H7 (cell line): ENCODE measurements at regions not wholly inside any gene's neighbourhood (a gene's known extent, or its start where the extent isn't known, plus 50 kb on each side); places are given as distances from the start of the nearest gene placed in this dataset.

ENCODE experiments used
- DNase-seq: peaks from one replicate; pipeline ENCODE4 v3.0.0; 2012
- H3K27me3 ChIP-seq: 2 replicates; pipeline ENCODE4 v1.6.0; 2011; ENCODE audit warnings: mild to moderate bottlenecking, low read length; ENCODE audit not compliant: control insufficient read depth, insufficient read depth
- H3K36me3 ChIP-seq: replicated peaks from 2 replicates; pipeline ENCODE4 v1.5.1; 2011; ENCODE audit warnings: low read length; ENCODE audit not compliant: control insufficient read depth, insufficient read depth
- H3K4me3 ChIP-seq: 2 replicates; pipeline ENCODE4 v1.5.1; 2011; ENCODE audit warnings: low read depth, mild to moderate bottlenecking, control low read depth, low read length, moderate library complexity; ENCODE audit not compliant: insufficient read depth

DNA sequence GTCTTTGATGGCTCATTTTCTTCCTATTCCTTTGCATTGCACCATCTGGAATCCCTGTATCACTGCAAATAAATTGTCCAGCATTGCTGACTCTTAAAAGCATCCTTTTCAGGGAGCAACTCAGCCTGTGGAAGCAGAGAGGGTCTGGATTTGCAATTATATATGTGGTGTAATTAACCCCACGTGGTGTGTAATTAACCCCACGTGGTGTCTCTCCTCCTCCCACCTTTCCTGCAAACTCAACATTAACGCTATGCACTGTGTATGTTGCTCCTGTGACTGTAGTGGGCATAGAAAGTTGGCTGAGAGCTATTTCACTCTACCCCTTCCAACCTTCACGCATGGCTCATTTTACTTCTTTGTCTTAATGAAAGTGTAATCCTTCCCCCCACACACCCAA is 689.0 kb upstream of the COBL start:
- no peaks in the 10 kb centered on the region for H3K27me3 ChIP-seq
- no peak for DNase-seq

DNA sequence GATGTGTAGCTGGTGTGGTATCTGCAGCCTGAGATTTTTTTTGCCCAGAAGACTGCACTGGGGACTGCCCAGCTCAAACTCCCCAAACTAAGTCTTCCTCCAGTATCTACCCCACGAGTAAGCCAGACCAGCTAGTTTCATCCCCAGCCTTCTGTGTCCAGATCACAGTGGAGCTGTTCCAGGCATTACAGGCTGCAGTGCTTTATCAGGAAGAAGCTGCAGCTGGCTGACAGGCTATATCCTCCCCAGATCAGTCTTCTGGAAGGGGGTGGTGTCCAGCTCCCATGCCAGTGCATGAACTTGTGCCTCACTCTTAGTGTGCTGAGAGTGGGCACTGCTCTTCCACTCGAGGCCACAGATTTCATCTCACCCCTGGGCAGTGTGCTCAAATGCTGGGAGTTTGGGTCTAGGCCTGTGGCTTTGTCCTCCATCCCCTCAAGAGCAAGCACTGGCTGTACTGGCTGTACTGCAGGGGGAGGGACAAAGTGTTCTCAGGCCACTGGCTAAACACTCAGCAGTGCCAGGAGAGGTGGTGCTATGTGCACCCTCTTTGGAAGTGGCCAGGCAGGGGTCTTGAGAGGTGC is 679.1 kb upstream of the COBL start:
- DNase-seq, result no peak
- Histone ChIP-seq H3K4me3 (no peak overlapping the region), H3K27me3 (no peaks in the 10 kb centered on the region), H3K36me3 (no peaks in the 10 kb centered on the region)

More for the DNA sequence above, 689.0 kb upstream of the COBL start:
- no peaks in the 10 kb centered on the region for H3K36me3 ChIP-seq
- no peak overlapping the region for H3K4me3 ChIP-seq

DNA sequence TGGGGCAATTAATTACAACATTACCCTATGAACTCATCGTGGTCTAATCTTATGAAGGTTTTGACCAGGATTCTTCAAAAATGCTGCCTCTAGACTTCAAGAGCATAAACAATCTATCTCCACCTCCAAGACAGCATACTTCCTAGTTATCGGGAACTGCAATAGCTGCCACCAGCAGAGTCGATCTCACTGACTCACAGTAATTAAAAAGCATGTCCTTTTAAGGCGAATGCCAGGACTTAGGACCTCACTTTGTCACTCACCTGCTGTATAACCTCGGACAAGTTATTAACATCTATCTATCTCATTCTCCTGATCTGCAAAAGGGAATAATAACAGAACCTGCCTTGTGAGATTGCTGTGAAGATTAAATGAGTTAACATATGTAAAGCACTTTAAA is 666.0 kb upstream of the COBL start:
- Histone ChIP-seq H3K4me3 (no peak overlapping the region), H3K36me3 (no peaks in the 10 kb centered on the region), H3K27me3 (no peaks in the 10 kb centered on the region)
- no peak for DNase-seq

DNA sequence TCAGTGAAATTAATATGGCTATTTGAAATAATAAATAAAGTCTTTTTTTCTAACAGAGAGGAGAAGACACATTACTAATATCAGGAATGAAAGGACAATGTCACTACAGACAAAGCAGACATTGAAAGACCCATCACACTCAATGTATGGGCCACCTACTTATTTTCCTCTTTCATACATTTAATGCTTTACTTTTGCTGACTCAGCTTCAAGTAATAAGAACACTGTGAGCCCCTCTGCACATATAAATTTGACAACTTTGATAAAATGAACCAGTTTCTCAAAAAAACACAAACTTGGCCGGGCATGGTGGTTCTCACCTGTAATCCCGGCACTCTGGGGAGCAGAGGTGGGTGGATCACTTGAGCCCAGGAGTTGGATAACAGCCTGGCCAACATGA is 664.2 kb upstream of the COBL start:
- H3K27me3 ChIP-seq, result no peaks in the 10 kb centered on the region
- DNase-seq, result no peak
- H3K36me3 ChIP-seq, result no peaks in the 10 kb centered on the region
- no peak overlapping the region for H3K4me3 ChIP-seq

DNA sequence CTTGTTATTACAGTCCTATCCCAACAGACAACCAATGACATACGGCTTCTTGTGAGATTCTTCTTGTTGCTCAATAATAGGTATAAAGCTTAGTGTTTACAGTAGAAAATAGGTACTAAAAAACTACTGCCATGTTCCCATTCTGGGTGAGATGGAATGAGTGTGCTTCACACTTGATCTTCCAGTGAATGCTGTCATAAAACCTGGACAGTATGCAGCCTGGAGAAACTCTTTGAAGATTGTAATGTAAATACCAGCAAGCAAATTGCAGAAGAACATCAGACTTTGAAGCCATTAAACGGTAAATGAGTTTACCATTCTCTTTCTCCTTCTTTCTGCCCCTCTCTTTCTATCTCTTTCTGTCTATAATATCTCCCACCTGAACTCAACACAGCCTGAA is 663.7 kb upstream of the COBL start:
- DNase-seq, result no peak
- Histone ChIP-seq H3K27me3 (no peaks in the 10 kb centered on the region), H3K36me3 (no peaks in the 10 kb centered on the region), H3K4me3 (no peak overlapping the region)

DNA sequence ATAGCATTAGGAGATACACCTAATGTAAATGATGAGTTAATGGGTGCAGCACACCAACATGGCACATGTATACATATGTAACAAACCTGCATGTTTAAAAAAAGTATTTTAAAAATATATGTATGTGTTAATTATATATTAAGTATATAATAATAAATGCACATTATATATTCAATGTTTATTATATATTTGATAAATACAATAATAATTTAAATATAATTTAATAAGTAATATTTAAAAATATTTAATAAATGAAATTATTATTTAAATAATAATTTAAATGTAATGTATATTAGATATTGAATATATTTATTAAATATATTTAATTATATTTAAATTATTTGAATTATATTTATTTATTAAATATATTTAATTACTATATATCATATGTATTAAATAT is 661.3 kb upstream of the COBL start:
- H3K36me3 ChIP-seq, result no peaks in the 10 kb centered on the region
- no peak overlapping the region for H3K4me3 ChIP-seq
- H3K27me3 ChIP-seq, result no peaks in the 10 kb centered on the region
- DNase-seq, result no peak

DNA sequence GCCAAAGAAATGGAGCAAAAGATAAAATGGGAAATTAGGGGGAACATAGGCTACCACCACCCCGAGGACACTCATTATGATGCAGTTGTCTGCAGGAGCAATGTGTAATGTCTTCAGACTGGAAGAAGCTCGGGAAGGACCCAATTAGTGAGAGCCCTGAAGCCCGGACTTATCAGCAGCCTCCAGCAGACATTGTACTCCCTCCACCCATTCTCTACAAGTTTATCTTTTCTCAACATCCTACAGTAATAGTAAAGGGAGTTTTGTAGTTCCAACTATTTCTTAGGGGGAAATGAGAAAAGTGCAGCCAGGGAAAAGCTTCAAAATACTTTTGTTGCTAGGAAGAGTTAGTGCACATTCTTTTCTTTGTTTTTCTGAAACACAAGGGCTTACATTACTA is 657.3 kb upstream of the COBL start:
- no peaks in the 10 kb centered on the region for H3K27me3 ChIP-seq
- no peaks in the 10 kb centered on the region for H3K36me3 ChIP-seq
- peak; percentile 6 for DNase-seq
- no peak overlapping the region for H3K4me3 ChIP-seq

DNA sequence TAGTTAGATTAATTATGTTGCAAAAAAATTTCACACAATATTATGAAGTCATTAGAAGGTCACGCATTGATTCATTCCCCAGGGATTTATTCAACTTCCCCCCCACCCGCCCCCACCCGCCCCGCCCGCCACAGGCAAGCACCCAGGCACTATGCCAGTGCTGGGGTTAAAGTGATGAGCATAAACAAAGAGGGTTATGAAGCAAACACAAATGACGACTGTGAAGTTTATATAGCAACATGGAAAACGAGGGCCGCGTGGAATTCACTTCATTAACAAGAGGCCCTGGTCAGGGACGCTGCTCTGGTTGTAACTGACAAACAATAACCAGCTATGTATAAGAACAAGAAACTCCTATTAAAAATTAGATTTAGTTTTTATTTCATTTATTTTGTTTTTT is 656.5 kb upstream of the COBL start:
- H3K36me3 ChIP-seq, result no peaks in the 10 kb centered on the region

DNA sequence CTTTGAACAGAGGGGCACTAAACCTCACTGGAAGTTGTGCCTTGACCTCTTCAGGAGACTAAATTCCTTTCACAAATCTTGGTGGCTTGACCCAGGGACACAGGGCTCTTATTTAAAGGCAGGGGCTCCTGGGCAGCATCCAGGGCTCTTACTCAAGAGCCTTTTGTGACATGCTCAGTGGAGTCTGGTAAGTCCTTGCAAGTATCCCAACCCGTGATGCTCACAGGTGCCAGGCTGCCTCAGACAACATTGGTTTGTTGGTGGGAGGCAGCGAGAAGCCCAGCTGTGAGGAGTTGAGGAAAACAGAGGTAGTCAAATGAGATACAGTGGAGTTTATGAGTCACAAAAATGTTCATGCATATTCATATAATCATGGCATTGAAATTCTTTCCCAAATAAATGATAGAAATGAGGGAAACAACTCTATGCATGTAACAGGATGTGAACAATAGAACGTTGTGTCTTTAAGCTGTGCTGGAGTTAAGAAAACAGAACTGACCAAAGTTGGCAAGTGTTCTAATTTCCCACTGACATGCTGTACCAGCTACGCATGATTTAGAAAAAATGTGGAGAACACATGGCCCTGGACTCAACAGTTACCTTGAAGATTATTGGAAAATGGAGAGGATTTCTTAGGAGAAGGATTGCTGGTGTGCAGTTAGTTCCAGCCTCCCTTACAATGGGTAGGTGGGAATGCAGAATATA is 654.5 kb upstream of the COBL start:
- no peaks in the 10 kb centered on the region for H3K36me3 ChIP-seq
- peaks cover 2% of the 10 kb centered on the region for H3K27me3 ChIP-seq
- no peak for DNase-seq
- H3K4me3 ChIP-seq, result no peak overlapping the region

More for the DNA sequence above, 656.5 kb upstream of the COBL start:
- no peak overlapping the region for H3K4me3 ChIP-seq
- no peak for DNase-seq
- no peaks in the 10 kb centered on the region for H3K27me3 ChIP-seq

DNA sequence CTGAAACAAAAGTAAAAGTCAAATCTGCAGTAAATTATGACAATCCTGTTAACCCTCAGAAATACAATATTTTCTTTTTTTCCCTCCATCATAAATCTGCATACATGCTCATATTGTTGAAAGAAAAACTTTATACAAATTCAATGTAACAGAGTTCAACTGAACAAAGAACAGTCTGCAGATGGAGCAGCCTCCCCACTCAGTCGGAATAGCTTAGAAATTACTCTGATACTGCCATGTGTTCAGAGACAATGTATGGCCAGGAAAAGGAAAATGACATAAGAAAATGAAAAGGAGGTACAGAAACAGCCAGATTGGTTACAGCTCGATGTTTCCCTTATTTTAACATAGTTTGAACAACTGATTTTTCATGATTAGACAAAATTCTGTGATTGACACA is 651.9 kb upstream of the COBL start:
- Histone ChIP-seq H3K4me3 (no peak overlapping the region), H3K27me3 (peaks cover 6% of the 10 kb centered on the region), H3K36me3 (no peaks in the 10 kb centered on the region)
- no peak for DNase-seq

DNA sequence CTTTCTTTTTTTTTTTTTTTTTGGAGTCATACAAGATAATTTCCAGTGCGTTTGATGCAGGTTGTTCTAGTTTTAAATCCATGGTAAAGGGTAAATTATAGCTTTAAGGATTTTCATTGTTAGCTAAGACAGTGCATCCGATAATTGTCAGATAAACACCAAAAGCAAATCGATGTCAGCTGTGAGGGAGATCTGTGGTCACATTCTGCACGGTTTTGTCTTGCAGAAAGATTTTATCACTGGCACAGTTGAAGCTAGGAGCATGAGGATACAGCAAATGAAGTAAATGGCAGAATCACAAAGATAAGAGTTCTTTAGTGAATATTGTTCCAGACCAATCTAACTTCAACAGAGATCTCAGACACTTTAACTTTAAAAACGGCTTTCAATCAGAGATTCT is 648.8 kb upstream of the COBL start:
- Histone ChIP-seq H3K4me3 (no peak overlapping the region), H3K27me3 (peaks cover 6% of the 10 kb centered on the region)

DNA sequence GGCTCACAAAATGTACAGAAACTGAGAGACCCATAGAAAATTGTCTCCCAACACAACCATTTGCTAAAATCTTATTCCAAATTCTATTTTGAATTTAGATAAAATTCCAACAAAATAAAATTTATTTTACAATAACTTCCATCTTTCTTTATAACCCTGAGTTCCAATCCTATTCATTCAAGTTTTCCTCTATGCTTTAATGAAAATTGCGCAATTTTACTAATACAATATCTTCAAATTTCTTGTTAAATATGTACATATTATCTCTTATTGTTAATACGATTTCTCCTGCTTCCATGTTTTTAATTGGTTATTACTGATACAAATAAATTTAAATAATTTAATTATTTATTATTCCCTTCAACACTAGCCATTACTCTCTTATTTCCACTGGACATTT is 645.2 kb upstream of the COBL start:
- Histone ChIP-seq H3K4me3 (no peak overlapping the region), H3K27me3 (peaks cover 4% of the 10 kb centered on the region), H3K36me3 (no peaks in the 10 kb centered on the region)
- no peak for DNase-seq

More for the DNA sequence above, 648.8 kb upstream of the COBL start:
- DNase-seq, result no peak
- H3K36me3 ChIP-seq, result no peaks in the 10 kb centered on the region

DNA sequence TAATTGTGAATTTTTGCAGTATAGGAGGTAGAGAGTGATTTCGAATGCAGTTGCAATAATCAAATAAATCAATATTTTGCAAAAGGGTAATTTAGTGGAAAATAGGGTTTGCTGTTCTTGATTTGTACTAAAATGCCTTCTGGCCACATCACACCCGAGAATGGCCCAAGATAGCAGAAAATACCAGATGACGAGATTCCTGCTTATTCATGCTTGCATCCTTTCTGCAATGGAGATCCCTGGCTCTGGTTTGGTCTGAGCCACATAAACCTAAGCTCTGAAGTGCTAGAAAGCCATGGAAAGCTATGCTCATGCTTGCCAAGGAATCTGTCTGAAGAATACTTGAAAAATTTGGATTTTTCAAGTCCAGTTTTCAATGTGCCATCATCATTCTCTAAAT is 634.2 kb upstream of the COBL start:
- Histone ChIP-seq H3K36me3 (no peaks in the 10 kb centered on the region), H3K27me3 (no peaks in the 10 kb centered on the region), H3K4me3 (no peak overlapping the region)
- no peak for DNase-seq

DNA sequence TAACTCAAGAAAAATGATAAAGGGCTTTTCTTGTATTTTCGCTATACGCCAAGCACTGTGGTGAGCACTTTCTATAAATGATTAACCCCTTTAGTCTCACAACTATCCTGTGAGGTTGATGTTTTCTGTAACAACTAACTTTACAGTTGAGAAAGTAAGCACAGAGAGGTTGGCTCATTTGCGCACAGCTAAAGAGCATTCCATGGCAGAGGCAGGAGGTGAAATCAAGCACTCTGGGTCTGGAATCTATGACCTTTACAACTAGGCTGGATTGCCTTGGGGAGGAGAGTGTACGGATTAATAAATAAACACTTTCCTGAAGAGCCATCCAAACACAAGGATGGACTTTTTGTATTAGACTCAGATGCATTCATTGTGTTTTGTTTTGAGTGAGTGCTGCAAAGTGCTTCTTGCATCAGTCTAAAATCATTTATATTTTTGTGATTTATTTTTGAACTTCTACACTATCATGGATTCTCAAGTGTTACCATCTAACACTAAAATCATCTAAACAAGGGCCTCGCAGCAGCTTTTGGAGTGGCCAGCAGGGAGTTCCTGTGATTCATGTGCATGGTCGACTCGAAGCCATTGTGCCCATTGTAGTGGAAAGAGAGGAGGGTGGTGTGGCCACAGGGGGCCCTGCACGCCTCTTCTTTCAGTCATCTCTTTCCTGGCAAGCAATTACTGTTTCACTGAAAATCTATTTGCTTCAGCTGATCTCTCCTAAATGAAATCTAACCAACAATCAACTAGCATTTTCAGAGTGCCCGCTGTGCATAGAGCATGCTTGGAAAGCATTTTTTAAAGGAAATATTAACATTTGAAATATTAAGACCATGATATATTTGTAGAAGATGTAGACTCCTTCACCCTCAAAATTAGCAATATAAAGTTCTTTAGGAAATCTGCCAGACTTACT is 633.4 kb upstream of the COBL start:
- peak; percentile 57 for DNase-seq
- Histone ChIP-seq H3K36me3 (no peaks in the 10 kb centered on the region), H3K4me3 (no peak overlapping the region), H3K27me3 (no peaks in the 10 kb centered on the region)

DNA sequence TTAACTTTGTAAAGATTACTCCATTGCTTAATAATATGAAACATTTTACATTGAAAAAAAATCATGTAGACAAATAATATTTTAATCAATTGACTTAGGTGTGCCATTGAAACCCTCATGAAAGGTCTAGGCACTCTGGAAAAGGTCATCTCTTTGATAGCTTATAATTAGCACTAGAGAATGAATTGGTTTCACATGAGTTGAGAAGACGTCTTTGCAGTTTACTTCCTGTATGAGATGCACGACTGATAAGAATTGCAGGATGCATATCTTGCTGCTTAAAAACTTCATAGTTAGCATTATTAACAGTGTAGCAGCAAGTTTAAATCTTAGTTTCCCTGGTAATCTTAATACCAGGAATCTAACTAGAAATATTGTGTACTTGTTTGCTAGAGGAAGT is 614.2 kb upstream of the COBL start:
- no peak for DNase-seq
- Histone ChIP-seq H3K4me3 (no peak overlapping the region), H3K36me3 (no peaks in the 10 kb centered on the region), H3K27me3 (no peaks in the 10 kb centered on the region)
